ENCODE measurements at regions not wholly inside any gene's neighbourhood (a gene's known extent, or its start where the extent isn't known, plus 50 kb on each side); places are given as distances from the start of the nearest gene placed in this dataset.

- no peak for DNase-seq (ENCODE audit: low read depth, low spot score)
Observed at GRCh38 chr18:67290421-67290820, 226.1 kb downstream of the DSEL start.

GRCh38 chr18:67285583-67285982 lies 230.9 kb downstream of the DSEL start:
- no peak for DNase-seq (ENCODE audit: low read depth, low spot score)

GRCh38 chr18:67282796-67283195 lies 233.7 kb downstream of the DSEL start:
- DNase-seq (ENCODE audit: low read depth, low spot score) = no peak

GRCh38 chr18:67281746-67282145 lies 234.8 kb downstream of the DSEL start:
- DNase-seq (ENCODE audit: low read depth, low spot score) = no peak

- DNase-seq (ENCODE audit: low read depth, low spot score) = no peak
Observed at GRCh38 chr18:67280486-67281242, 235.9 kb downstream of the DSEL start.

GRCh38 chr18:67279988-67280387 lies 236.5 kb downstream of the DSEL start:
- DNase-seq (ENCODE audit: low read depth, low spot score) = no peak

- DNase-seq (ENCODE audit: low read depth, low spot score) = no peak
Observed at GRCh38 chr18:67278984-67279383, 237.5 kb downstream of the DSEL start.

GRCh38 chr18:67276638-67277037 lies 239.9 kb downstream of the DSEL start:
- no peak for DNase-seq (ENCODE audit: low read depth, low spot score)

GRCh38 chr18:67273288-67273687 lies 243.2 kb downstream of the DSEL start:
- DNase-seq (ENCODE audit: low read depth, low spot score) = no peak

GRCh38 chr18:67269206-67269605 lies 247.3 kb downstream of the DSEL start:
- DNase-seq (ENCODE audit: low read depth, low spot score) = no peak

GRCh38 chr18:67268530-67268929 lies 248.0 kb downstream of the DSEL start:
- no peak for DNase-seq (ENCODE audit: low read depth, low spot score)

- DNase-seq (ENCODE audit: low read depth, low spot score) = no peak
Observed at GRCh38 chr18:67266246-67267237, 250.0 kb downstream of the DSEL start.

GRCh38 chr18:67265464-67266245 lies 250.9 kb downstream of the DSEL start:
- no peak for DNase-seq (ENCODE audit: low read depth, low spot score)

- DNase-seq (ENCODE audit: low read depth, low spot score) = no peak
Observed at GRCh38 chr18:67261931-67262552, 254.5 kb downstream of the DSEL start.

- no peak for DNase-seq (ENCODE audit: low read depth, low spot score)
Observed at GRCh38 chr18:67260841-67261240, 255.7 kb downstream of the DSEL start.

GRCh38 chr18:67250776-67251424 lies 265.6 kb downstream of the DSEL start:
- no peak for DNase-seq (ENCODE audit: low read depth, low spot score)

- DNase-seq (ENCODE audit: low read depth, low spot score) = no peak
Observed at GRCh38 chr18:67243799-67244587, 272.5 kb downstream of the DSEL start.

- no peak for DNase-seq (ENCODE audit: low read depth, low spot score)
Observed at GRCh38 chr18:67242001-67242400, 274.5 kb downstream of the DSEL start.

- DNase-seq (ENCODE audit: low read depth, low spot score) = no peak
Observed at GRCh38 chr18:67241299-67241698, 275.2 kb downstream of the DSEL start.

- DNase-seq (ENCODE audit: low read depth, low spot score) = no peak
Observed at GRCh38 chr18:67239826-67240225, 276.7 kb downstream of the DSEL start.

All from activated naive CD8-positive, alpha-beta T cell treated with anti-CD3 and anti-CD28 coated beads, Interleukin-2, amount 50 U/mL, for 16 hours (primary cell).